ENCODE measurements at regions not wholly inside any gene's neighbourhood (a gene's known extent, or its start where the extent isn't known, plus 50 kb on each side); places are given as distances from the start of the nearest gene placed in this dataset.
A peak's percentile ranks its signal among the peaks of the same experiment; 100 is the strongest.
"Not testable (repeated sequence)": the region's sequence is repeated elsewhere in the genome, so short reads cannot be mapped to it uniquely, and the experiment has no call there.

GRCh38 chr10:36437367-36437766 is 688.0 kb upstream of the ANKRD30A start:
- no peak for DNase-seq

- DNase-seq: peak; percentile 2
Measured at GRCh38 chr10:36428507-36428906, 696.9 kb upstream of the ANKRD30A start.

GRCh38 chr10:36425131-36425797 is 700.1 kb upstream of the ANKRD30A start:
- DNase-seq: no peak

GRCh38 chr10:36424502-36424901 is 700.9 kb upstream of the ANKRD30A start:
- no peak for DNase-seq

GRCh38 chr10:36423821-36424248 is 701.6 kb upstream of the ANKRD30A start:
- DNase-seq: no peak

- DNase-seq: no peak
Measured at GRCh38 chr10:36421992-36422391, 703.4 kb upstream of the ANKRD30A start.

GRCh38 chr10:36416513-36416912 is 708.9 kb upstream of the ANKRD30A start:
- no peak for DNase-seq

GRCh38 chr10:36412942-36413341 is 712.5 kb upstream of the ANKRD30A start:
- DNase-seq: no peak

GRCh38 chr10:36400238-36400637 is 725.2 kb upstream of the ANKRD30A start:
- not testable (repeated sequence) for DNase-seq

- DNase-seq: no peak
Measured at GRCh38 chr10:36393801-36394200, 731.6 kb upstream of the ANKRD30A start.

- no peak for DNase-seq
Measured at GRCh38 chr10:36391405-36391804, 734.0 kb upstream of the ANKRD30A start.

GRCh38 chr10:36390221-36390620 is 735.2 kb upstream of the ANKRD30A start:
- no peak for DNase-seq

- DNase-seq: no peak
Measured at GRCh38 chr10:36388166-36388565, 737.2 kb upstream of the ANKRD30A start.

- no peak for DNase-seq
Measured at GRCh38 chr10:36385693-36386092, 739.7 kb upstream of the ANKRD30A start.

GRCh38 chr10:36383349-36383748 is 741.3 kb upstream of the FZD8 start:
- no peak for DNase-seq

- no peak for DNase-seq
Measured at GRCh38 chr10:36381748-36382147, 739.7 kb upstream of the FZD8 start.

- DNase-seq: no peak
Measured at GRCh38 chr10:36380538-36380937, 738.4 kb upstream of the FZD8 start.

GRCh38 chr10:36375107-36375506 is 733.0 kb upstream of the FZD8 start:
- DNase-seq: no peak

- no peak for DNase-seq
Measured at GRCh38 chr10:36373424-36374096, 731.5 kb upstream of the FZD8 start.

GRCh38 chr10:36367362-36367761 is 725.3 kb upstream of the FZD8 start:
- DNase-seq: no peak

- DNase-seq: no peak
Measured at GRCh38 chr10:36366843-36367242, 724.7 kb upstream of the FZD8 start.

GRCh38 chr10:36366065-36366464 is 724.0 kb upstream of the FZD8 start:
- DNase-seq: no peak

- no peak for DNase-seq
Measured at GRCh38 chr10:36362257-36362656, 720.2 kb upstream of the FZD8 start.

GRCh38 chr10:36358736-36359135 is 716.6 kb upstream of the FZD8 start:
- no peak for DNase-seq

- no peak for DNase-seq
Measured at GRCh38 chr10:36354633-36355032, 712.5 kb upstream of the FZD8 start.

All from hematopoietic multipotent progenitor cell treated with erythropoietin and hydrocortisone succinate and interleukin-3 and kit ligand, for 6 days (in vitro differentiated cells).